ENCODE measurements at regions not wholly inside any gene's neighbourhood (a gene's known extent, or its start where the extent isn't known, plus 50 kb on each side); places are given as distances from the start of the nearest gene placed in this dataset.

DNA sequence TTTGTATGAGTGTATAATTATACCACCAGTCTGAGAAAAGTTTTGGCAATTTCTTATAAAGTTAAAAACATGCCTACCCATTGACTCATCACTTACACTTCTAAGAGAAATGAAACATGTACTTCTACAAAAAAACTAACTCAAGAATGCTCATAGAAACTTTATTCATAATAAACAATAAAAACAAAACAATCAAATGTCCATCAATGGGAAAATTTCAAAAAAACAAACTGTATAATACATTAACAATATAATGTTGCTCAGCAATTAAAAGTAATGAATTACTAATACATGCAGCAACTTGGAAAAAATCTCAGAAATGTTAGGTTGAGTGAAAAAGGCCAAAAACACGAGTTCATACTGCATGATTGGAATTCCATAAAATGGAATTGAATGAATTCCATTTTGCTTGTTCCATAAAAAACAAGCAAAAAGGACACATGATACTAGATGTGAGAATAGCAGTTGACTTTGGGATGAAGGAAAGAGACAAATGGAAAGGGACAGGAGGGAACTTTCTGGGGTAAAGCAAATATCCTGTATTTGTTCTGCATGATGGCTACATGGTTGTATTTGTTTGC, 726.6 kb downstream of the RFPL4B start:
- TF ChIP-seq EP300 (IDR thresholded peaks at IDR 0.05) (no peak), CTCF (IDR thresholded peaks at IDR 0.05) (no peak), POLR2A (IDR thresholded peaks at IDR 0.05; ENCODE audit: low read depth) (no peak), POLR2AphosphoS5 (IDR thresholded peaks at IDR 0.05) (no peak)
- no peak for DNase-seq (ENCODE audit: extremely low spot score)
- intact Hi-C loops (cut with DNase I), result no loop called here
- Histone ChIP-seq H3K4me1 (no peaks in the 10 kb centered on the region), H3K27ac (replicated peaks in 1 of 4) (no peak overlapping the region), H3K9me3 (no peaks in the 10 kb centered on the region), H3K36me3 (no peaks in the 10 kb centered on the region), H3K4me3 (no peak overlapping the region), H3K27me3 (no peaks in the 10 kb centered on the region)
- 58% methylated on average over 1 of the region's 1 CpG for WGBS

- no peaks in the 10 kb centered on the region for H3K4me1 ChIP-seq
- H3K4me3 ChIP-seq, result no peak overlapping the region
- no peak overlapping the region for H3K27ac ChIP-seq (replicated peaks in 1 of 4)
- H3K36me3 ChIP-seq, result no peaks in the 10 kb centered on the region
- WGBS, result 82% methylated on average over 3 of the region's 3 CpGs
- intact Hi-C loops (cut with DNase I), result no loop called here
- H3K9me3 ChIP-seq, result no peaks in the 10 kb centered on the region
- no peak for DNase-seq (ENCODE audit: extremely low spot score)
- H3K27me3 ChIP-seq, result no peaks in the 10 kb centered on the region
- no peak for TF ChIP-seq EP300 (IDR thresholded peaks at IDR 0.05)
- no peak for TF ChIP-seq CTCF (IDR thresholded peaks at IDR 0.05)
- no peak for TF ChIP-seq POLR2A (IDR thresholded peaks at IDR 0.05; ENCODE audit: low read depth)
- TF ChIP-seq POLR2AphosphoS5 (IDR thresholded peaks at IDR 0.05), result no peak
These were observed 729.0 kb downstream of the RFPL4B start for GRCh38 chr6:113076116-113076515.

- H3K9me3 ChIP-seq, result no peaks in the 10 kb centered on the region
These were observed 729.7 kb downstream of the RFPL4B start for GRCh38 chr6:113076816-113077215.

DNA sequence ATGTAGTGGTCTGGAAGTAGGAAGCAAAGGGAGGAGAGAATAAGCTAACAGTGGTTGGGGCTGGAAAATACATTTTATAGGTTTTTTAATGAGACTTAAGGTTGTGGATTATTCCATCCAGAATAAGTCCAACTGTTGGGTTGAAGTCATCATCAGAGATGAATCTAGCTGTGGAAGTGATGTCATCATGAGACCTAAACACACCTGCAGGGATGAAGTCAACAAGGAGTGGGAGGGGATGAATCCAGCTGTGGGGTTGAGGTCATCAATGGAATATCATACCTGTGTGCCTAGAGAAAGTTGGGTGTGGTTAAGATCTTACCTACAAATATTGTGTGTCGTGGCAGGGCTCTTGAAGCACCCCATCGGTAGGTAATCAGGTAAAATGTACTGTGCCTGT, 730.7 kb downstream of the RFPL4B start:
- H3K4me1 ChIP-seq, result no peaks in the 10 kb centered on the region
- H3K27me3 ChIP-seq, result no peaks in the 10 kb centered on the region
- TF ChIP-seq CTCF (IDR thresholded peaks at IDR 0.05) (no peak), EP300 (IDR thresholded peaks at IDR 0.05) (no peak), POLR2A (IDR thresholded peaks at IDR 0.05; ENCODE audit: low read depth) (no peak)
- no peak overlapping the region for H3K27ac ChIP-seq (replicated peaks in 1 of 4)
- intact Hi-C loops (cut with DNase I), result no loop called here
- H3K9me3 ChIP-seq, result no peaks in the 10 kb centered on the region
- H3K36me3 ChIP-seq, result no peaks in the 10 kb centered on the region
- H3K4me3 ChIP-seq, result no peak overlapping the region
- 87% methylated on average over 2 of the region's 2 CpGs for WGBS
- no peak for DNase-seq (ENCODE audit: extremely low spot score)

More at GRCh38 chr6:113076816-113077215, 729.7 kb downstream of the RFPL4B start:
- H3K4me1 ChIP-seq, result no peaks in the 10 kb centered on the region
- TF ChIP-seq POLR2A (IDR thresholded peaks at IDR 0.05; ENCODE audit: low read depth) (no peak), POLR2AphosphoS5 (IDR thresholded peaks at IDR 0.05) (no peak), EP300 (IDR thresholded peaks at IDR 0.05) (no peak), CTCF (IDR thresholded peaks at IDR 0.05) (no peak)
- no peak for DNase-seq (ENCODE audit: extremely low spot score)
- no peak overlapping the region for H3K4me3 ChIP-seq
- intact Hi-C loops (cut with DNase I), result no loop called here
- no peak overlapping the region for H3K27ac ChIP-seq (replicated peaks in 1 of 4)
- H3K27me3 ChIP-seq, result no peaks in the 10 kb centered on the region
- H3K36me3 ChIP-seq, result no peaks in the 10 kb centered on the region
- 86% methylated on average over 1 of the region's 1 CpG for WGBS

- Histone ChIP-seq H3K4me1 (no peaks in the 10 kb centered on the region), H3K9me3 (no peaks in the 10 kb centered on the region), H3K4me3 (no peak overlapping the region), H3K27me3 (no peaks in the 10 kb centered on the region), H3K36me3 (no peaks in the 10 kb centered on the region), H3K27ac (replicated peaks in 1 of 4) (no peak overlapping the region)
- 76% methylated on average over 4 of the region's 4 CpGs for WGBS
- TF ChIP-seq POLR2A (IDR thresholded peaks at IDR 0.05; ENCODE audit: low read depth) (no peak), EP300 (IDR thresholded peaks at IDR 0.05) (no peak), POLR2AphosphoS5 (IDR thresholded peaks at IDR 0.05) (no peak), CTCF (IDR thresholded peaks at IDR 0.05) (no peak)
- intact Hi-C loops (cut with DNase I), result no loop called here
- DNase-seq (ENCODE audit: extremely low spot score), result no peak
These were observed 731.7 kb downstream of the RFPL4B start for GRCh38 chr6:113078791-113079190.
